Forelimb muscle (tissue), 1 donor: ENCODE measurements at regions not wholly inside any gene's neighbourhood (a gene's known extent, or its start where the extent isn't known, plus 50 kb on each side); places are given as distances from the start of the nearest gene placed in this dataset.
"Not testable (repeated sequence)": the region's sequence is repeated elsewhere in the genome, so short reads cannot be mapped to it uniquely, and the experiment has no call there.

Experiments
- DNase-seq: peaks from one replicate; pipeline ENCODE4 v3.0.0-alpha.2; 2013; ENCODE audit warnings: low read depth

DNA sequence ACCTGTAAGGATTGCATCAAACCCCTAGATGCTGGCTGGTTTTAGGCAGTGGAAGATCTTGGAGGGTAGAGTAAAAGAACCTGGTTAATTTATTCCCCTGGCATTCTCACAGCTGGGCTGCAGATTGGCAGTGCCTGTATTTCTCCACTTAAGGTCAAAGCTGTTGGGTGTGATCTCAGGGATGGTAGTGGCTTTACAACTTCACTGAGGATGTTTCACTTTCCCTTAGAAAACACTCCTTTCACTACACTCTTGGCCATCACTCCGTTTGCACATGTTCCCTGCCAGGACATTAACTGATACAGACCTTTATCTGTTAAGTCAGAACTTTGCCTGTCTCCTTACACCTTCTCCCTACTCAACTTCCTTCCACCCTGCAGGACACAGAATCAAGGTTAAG, 779.1 kb upstream of the SEMA6D start:
- no peak for DNase-seq

DNA sequence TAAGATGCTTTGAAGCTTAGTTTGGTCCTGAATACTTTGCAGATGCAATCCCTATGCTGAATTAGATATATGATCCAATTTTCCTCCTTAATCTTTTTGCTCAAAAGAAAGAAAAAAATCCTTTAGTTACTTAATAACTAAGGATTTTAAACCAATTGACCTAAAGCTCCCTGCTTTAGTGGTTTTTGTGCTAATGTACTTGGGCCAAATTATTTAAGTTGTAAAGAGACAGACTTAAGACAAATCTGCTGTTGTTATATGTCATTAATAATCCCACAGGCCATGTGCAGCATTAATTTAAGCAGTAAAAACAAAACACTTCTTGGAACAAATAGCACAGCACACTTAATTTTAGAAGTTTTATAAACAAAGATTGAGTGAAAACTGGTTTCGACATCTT, 776.1 kb upstream of the SEMA6D start:
- DNase-seq, result no peak

DNA sequence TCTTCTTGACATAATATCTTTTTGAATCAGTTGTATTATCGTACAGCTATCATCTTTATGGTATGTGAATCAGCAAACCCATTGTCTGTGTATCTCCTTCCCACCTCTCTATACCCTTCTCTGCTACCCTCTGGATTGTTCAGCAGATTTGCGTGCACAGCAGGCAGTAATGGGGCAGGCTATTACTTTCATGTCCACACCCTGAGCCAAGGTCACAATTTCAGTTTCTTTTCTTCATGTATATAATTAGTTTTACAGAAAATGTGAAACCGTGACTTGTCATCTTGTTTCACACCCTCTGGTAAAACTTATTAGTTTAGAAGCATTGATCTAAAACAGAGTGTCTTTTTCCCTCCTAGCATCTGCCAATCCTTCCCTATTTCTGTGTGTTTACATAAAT, 770.4 kb upstream of the SEMA6D start:
- no peak for DNase-seq

DNA sequence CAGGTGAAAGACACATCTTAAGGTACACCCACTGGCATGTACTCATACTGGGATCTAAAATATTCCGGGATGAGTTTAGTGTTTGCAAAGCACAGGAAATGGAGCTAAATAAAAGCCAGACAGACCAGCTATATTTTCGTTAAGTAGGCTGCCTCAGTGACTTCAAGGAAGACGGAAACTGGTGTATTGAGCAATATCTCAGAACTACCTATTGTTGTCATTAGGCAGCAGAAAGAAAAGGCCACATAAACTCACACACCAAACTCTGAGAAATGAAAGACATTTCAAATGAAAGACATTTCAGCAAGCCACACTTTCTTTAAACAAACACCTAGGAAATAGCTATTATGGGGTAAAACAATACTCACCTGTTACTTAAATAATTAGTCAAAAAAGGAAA, 761.7 kb upstream of the SEMA6D start:
- no peak for DNase-seq

DNA sequence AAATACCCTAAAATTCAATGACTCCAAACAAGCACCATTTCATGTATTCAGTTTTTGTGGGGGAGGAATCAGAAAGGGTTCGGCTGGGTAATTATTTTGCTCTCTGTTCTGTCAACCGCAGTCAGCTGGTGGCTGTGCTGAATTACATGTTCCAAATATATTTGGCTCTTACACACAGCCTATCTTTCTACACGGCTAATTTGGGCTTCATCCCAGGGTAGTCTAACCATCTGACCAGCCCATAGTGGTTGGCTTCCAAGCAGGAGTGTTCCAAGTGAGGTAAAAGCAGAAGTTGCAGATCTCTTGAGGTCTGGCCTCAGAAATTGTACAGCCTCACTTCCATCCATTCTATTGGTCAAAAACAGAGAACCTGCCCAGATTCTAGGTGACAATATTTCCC, 760.8 kb upstream of the SEMA6D start:
- DNase-seq, result no peak

DNA sequence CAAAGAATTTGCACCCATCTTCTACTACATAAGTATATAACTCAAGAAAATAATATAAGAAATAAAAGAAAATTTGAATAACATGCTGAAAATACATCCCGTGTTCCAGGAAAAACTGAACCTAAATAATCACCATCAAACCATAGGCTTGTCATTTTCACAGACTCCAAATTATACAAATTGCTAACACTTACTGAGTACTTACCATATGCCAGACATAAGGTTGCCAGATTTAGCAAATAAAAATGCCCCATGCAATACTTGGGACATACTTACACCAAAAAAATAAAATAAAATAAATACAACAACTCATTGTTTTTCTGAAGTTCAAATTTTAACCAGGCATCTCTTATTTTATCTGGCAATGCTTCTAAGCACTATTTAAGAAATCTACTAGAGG, 760.4 kb upstream of the SEMA6D start:
- no peak for DNase-seq

DNA sequence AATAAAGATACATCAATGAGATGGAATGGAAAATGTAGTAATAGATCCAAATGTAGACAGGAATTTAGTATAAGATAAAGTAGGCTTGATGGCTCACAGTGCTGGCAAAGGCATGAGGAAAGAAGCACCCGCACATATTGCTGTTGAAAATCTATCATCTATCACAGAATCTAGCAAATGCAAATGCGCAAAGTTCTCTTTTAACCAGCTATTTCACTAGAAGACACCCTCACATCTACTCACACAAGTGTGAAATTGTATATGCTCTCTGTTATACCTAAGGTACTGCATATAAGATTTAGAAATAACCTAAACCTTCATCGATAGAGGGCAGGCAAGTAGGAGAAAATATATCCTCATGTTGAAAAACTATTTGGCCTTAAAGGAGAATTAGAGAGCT, 756.7 kb upstream of the SEMA6D start:
- no peak for DNase-seq

DNA sequence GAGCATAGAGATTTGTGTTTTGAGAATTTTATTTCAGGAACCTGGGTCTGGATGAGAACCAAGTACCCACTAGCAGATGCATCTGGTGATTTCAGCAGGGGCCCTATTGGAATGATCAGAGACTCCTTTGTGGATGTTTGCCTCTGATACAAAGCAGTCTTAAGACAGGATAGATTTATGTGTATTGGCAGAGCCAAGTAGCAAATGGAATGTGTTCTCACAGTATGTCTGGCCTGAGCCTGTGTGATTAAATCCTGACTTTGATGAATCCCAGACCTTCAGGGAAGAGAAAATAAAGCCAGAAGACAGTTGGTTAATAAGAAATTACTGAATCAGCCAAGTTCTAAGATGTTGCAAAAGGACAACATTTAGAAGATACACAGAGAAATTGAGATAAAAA, 755.5 kb upstream of the SEMA6D start:
- DNase-seq, result peak; percentile 0

DNA sequence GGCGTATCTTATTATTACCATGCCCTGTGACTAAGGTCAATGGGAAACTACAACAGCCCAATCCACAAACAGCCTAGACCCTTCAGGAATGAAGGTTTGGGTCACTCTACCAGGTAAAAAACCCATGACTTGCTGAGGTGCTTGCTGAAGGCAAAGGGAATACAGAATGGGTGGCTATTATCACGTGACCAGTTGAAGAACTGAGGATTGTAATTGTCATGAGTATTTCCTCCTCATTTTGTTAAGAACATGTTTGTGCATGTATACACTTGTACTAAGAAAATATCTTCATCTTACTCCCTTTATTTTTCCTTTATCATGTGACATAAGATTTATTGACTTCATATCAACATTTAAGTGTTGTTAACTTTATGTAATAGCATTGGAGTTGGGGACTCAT, 729.2 kb upstream of the SEMA6D start:
- not testable (repeated sequence) for DNase-seq

DNA sequence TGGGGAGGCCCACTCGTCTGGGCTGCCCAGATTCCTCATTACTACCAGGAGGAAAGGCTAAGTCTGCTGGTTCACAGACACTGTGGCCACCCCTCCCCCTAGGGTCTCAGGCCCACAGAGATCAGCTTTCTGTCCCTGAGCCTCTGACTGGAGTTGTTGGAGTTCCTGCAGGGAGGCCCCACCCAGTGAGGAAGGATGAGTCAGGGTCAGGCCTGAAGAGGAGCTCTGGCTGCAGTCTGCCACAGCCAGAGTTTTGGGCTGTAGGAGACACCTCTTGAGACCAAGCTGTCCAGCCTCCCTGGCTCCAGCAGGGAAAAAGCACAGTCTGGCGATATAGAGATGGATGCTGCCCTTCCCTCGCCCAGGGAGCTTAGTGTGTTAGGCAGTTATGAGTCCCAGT, 720.9 kb upstream of the SEMA6D start:
- no peak for DNase-seq

DNA sequence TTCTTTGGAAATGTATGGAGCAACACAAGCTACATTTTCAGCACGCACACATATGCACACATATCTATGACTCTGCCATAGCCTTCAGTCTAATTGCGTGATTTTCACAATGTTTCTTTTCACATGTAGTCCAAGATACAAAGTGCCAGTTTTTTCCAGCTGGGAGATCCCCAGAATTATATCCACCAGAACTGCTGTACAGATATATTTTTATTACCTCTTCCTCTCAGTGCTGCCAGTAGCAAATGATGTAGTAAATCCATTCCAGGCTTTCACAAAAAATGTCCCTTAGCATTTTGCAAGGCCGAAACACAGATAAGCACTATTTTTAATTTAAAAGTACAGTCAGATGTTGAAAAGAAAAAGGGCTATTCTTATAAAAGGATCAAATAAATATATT, 719.8 kb upstream of the SEMA6D start:
- DNase-seq, result no peak

DNA sequence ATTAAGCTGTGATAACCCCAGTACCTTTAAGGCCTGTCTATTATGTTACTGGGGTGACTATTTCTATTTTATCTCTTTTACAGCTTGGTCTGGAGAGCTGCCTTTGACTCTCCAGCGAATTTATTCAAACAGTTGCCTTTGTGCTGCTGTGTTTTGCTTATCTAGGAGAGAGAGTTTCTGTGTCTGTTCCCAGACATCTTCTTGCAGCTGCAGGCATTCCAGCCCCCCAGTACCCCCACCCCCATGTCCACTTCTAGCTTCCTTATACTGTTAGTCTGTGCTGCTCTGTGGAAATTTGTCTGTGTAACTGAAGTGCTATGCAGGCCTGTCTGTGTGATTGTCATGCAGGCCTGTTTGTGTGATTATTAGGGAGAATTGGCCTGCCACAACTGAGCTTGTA, 713.7 kb upstream of the SEMA6D start:
- DNase-seq, result no peak

DNA sequence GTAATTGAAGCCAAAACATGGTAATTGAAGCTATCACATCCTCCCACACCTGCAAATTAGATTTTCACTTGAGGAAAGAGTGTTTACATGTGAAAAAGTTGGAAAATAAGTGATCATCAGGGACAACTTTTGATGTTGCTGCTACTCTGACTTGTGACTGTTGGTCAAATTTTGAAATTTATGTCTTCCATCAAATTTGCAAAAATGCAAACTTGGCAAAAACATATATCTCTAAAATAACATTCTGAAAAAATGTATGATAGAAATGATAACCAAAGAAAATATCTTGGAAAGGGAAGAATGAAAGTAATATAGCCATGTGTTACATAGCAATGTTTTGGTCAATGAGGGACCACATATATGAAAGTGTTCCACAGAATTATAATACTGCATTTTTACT, 703.9 kb upstream of the SEMA6D start:
- DNase-seq, result no peak

DNA sequence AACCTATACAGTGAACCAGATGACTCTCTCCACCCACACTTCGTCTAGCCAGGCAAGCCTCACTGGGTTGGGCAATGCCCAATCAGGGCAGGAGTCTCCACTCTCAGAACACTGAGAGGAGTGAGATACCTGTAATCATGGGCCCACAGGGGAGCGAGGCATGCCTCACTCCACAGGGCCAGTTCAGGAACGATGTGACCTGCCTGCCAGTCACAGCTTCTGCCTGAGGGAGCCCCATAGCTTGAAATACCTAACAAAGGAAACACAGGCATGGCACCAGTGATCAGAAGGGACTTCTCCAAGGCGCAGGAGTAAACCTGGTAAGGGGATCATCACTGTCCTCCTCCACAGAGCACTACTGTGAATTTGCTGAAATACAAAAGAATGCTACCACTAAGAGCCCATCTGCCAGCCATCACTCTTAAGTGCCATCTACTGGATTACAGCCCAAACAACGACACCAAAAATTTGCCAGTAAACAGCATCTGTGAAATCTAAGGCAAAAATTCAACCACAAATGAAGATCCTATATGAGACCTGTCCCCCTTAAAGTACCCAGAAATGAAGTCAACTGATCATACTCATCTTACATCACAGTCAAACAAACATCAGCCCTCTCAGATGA, 689.9 kb upstream of the SEMA6D start:
- DNase-seq, result no peak

DNA sequence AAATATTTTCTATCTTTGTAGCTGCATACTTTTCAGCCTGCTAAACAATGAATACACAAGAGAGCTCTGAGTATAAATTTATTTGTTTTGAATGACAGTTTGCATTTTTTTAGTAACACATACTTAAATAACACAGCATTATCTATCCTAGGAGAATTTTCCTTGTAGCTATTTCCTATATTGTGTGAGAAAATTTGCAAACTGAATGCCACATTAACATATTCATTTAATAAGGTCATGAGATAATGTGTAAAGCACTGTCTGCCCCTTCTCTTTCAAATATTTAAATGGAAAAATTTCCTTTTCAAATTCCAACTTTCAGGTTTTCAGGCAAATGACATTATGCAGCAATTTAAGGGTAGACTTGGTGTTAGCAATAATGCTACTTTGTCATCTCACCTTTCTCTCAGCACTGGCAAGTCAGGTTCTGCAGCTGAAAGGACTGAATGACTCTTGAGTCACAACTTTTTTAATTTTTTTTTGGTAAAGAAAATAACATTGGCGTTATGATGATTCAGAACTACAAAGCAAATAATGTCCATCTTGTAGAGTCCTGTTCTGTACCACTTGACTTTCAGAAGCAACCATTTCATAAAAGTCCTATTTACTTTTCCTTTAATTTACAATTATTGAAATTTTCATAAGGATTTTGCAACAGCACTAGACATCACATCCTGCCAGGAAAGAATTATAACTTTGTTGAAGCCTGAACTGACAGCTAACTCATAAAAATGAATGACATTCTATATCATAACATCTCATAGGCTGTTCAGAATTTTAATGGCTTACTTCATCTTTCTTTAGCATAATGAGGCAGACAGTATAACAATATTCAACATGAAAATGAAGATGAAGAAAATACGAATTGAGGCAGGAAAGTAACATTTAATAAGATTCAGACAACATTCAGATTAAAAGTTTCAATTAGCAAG, 681.6 kb upstream of the SEMA6D start:
- no peak for DNase-seq

DNA sequence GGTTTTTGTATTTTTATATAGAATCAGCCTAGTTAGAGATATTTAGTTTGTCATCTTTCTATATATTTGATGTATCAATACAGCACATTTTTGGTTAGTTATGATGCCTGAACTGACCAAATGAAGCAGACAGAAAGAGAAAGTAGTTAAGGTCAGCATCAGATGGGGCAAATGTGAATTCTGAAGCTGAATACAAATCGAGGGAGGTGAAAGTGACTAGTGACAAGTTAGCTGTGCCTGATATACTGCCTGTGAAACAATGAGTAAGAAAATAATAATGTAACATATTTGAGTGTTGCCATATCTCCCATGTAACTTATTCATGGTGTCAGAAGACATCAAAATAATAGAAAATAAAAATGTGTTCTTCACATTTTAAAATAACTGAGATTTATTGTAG, 680.3 kb upstream of the SEMA6D start:
- DNase-seq, result no peak

DNA sequence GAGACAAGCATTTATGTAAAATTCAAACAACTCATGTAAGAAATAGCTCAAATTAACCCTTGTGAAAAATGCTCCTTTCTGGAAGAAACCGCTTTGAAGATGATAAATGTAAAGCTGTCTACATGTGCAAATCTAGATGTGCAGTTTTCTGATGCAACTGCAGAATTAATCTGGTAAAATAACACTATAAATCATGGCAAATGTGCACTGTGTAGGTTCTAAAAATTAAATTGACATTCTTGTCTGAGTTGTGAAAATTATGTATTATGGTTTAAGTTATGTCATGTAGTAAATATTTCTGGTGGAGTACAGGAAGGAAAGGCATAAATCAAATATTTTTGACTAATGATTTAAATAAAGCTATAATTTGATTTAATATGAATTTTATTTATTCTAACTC, 678.1 kb upstream of the SEMA6D start:
- no peak for DNase-seq

DNA sequence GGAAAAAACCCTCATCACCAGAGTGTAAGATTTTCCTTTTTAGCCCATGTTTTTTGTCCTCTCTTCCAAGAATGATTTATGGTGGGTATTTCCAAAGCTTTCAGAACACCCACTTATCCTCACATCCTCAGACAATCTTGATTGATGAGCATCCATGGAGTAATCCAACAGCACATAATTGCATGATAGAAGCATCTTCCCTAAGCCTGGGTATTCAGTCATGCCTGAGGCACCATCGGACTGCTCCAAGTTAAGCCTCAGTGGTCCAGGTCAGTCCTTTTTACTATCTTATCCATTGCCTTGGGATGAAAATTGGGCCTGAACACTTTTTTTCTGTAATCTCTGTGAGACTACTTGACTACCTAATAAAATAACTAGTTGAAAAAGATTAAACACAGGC, 676.0 kb upstream of the SEMA6D start:
- DNase-seq, result no peak

DNA sequence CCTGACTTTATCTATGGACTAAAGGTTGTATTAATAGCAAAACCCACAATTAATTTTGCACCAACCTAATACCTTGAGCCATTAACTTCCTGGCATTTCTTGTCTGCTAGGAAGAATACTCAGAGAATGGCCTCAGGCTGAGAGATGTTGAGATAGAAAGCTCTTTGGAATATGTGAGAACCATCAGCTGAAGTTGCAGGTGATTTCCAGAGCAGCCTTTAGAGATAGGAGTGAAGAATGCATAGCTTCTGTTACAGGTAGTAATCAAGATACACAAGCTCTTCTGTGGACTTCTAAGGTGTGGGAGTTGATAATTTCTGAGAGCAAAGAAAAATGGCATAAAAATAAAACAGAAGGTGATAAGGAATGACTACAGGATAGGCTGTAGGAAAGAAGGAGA, 669.3 kb upstream of the SEMA6D start:
- DNase-seq, result not testable (repeated sequence)

DNA sequence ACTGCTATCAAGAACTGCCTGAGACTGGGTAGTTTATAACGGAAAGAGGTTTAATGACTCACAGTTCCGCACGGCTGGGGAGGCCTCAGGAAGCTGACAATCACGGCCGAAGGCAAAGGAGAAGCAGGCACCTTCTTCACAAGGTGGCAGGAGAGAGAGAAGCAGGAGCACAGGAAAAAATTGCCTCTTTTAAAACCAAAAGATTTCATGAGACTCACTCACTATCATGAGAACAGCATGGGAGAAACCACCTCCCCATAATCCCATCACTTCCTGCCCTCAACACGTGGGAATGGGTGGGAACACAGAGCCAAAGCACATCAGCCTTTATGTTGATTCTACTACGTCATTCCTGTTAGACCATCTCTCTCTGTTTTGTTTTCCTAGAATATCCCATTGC, 650.9 kb upstream of the SEMA6D start:
- no peak for DNase-seq

DNA sequence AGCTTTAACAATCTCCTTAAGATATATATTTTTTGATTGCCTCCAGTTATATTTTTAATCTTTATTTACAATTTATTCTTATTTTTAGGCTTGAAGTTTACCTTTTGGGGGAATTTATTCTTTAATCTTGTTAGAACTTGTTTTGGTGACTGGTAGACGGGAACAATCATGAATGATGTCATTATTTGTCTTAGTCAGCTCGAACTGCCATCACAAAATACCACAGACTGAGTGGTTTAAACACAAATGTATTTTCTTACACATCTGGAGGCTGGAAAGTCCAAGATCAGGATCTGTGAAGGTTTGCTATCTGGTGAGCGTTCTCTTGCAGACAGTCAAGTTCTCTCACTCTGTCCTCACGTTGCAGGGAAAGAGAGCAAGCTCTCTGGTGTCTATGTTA, 639.5 kb upstream of the SEMA6D start:
- not testable (repeated sequence) for DNase-seq

DNA sequence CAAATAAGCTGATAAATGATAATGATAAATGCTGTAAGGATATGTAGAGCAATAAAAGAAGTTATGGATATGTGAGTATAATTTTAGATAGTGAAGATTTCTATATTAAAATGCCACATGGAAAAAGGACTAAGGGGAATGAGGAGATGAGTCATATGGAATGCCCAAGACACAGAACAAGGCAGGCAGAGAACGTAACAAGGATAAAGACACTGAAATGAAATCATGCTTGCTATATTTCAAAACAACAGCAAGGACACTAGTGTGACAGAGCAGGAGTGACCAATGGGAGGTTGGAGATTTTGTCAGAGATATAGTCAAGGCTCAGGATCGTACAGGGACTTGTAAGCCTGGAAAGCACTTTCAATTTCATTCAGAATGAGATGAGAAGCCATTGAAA, 621.5 kb upstream of the SEMA6D start:
- no peak for DNase-seq

DNA sequence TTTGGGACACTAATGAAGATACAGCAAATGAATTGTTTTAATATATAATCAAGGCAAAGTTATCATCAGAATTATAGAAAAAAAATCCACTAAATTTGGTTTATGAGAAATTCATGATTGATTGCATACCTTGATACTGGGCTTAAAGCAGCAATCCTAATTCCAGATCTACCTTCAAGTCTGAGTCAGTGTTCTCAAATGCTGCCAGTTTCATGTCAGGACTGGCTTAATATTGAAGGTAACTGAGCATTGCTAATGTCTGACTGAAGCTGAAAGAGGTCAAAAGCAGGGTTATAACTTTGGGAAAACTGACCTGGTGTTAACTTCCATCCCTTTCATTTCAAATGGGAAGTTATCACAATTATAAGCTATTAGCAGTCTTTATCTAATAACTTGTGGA, 618.8 kb upstream of the SEMA6D start:
- DNase-seq, result not testable (repeated sequence)
